A673 (cell line): ENCODE measurements at regions not wholly inside any gene's neighbourhood (a gene's known extent, or its start where the extent isn't known, plus 50 kb on each side); places are given as distances from the start of the nearest gene placed in this dataset.

Source experiments
- EZH2 ChIP-seq: fragments of 200-600 bp; sonication (generic); IDR thresholded peaks from 2 replicates; pipeline ENCODE4 v1.6.1; 2017; ENCODE audit warnings: borderline replicate concordance, low read depth, mild to moderate bottlenecking, mixed read lengths, antibody characterized with exemption, low read length; ENCODE audit not compliant: poor library complexity, severe bottlenecking
- TF ChIP-seq, protein P1 (sequence below): fragments of 300-800, 200-600 bp; sonication (generic); conservative IDR thresholded peaks from 2 replicates; pipeline ENCODE4 v1.5.1; 2017; ENCODE audit warnings: low read depth, mild to moderate bottlenecking, antibody characterized with exemption, low read length, moderate library complexity, mixed read lengths

DNA sequence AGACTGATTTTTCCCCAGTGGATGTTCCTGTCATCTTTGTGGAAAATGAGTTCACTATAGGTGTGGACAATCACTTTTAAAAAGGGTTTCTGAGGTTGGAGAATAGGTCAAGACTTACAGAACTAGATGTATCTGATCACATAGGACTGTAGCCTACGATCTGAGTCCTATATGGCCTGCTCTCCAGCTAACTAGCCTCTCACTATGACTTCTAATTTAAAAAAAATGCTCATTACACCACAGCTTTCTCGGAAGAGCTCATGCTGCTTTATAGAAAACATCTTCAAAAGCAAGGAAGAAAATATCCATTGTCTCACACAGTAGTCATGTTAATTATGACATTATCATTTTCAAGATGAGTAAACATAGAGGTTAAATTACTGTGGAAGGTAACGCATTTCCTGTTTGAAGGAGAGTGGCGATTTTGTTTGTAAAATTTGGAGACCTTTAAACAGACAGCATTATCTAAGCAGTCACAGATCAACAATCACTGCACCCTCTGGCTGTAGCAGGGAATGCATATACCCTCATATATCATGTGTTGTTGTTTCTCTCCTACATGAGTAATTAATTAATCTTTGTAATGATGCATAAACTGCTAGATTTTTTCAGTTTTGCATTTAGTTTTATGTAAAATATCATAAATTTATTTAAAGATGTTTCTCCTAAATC is 573.7 kb downstream of the GABRG2 start:
- TF ChIP-seq EZH2, result no peak
- TF ChIP-seq, protein P1, sequence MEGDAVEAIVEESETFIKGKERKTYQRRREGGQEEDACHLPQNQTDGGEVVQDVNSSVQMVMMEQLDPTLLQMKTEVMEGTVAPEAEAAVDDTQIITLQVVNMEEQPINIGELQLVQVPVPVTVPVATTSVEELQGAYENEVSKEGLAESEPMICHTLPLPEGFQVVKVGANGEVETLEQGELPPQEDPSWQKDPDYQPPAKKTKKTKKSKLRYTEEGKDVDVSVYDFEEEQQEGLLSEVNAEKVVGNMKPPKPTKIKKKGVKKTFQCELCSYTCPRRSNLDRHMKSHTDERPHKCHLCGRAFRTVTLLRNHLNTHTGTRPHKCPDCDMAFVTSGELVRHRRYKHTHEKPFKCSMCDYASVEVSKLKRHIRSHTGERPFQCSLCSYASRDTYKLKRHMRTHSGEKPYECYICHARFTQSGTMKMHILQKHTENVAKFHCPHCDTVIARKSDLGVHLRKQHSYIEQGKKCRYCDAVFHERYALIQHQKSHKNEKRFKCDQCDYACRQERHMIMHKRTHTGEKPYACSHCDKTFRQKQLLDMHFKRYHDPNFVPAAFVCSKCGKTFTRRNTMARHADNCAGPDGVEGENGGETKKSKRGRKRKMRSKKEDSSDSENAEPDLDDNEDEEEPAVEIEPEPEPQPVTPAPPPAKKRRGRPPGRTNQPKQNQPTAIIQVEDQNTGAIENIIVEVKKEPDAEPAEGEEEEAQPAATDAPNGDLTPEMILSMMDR, result no peak
